ENCODE measurements at regions not wholly inside any gene's neighbourhood (a gene's known extent, or its start where the extent isn't known, plus 50 kb on each side); places are given as distances from the start of the nearest gene placed in this dataset.

GRCh38 chr15:96924570-96924969 lies 594.1 kb downstream of the NR2F2 start:
- no peak for TF ChIP-seq CTCF (IDR thresholded peaks at IDR 0.05; ENCODE audit: low read depth, low read length)
- no peak overlapping the region for H3K27ac ChIP-seq (ENCODE audit: low read depth, low read length)
- ChIA-PET CTCF (no interaction called here), POLR2A (no interaction called here)
- 0 out of 2 replicates have a peak, but pooled peaks cover 2% of the 10 kb centered on the region for H3K9me3 ChIP-seq (ENCODE audit: control insufficient read depth, insufficient read depth, low read length)
- no peak overlapping the region for H3K4me3 ChIP-seq (ENCODE audit: low read depth, low read length)
- DNase-seq (ENCODE audit: low read depth, low spot score): no peak
- H3K27me3 ChIP-seq (ENCODE audit: control insufficient read depth, insufficient read depth, low read length): no peaks in the 10 kb centered on the region

- POLR2A ChIA-PET: no interaction called here
- peaks cover 7% of the 10 kb centered on the region for H3K9me3 ChIP-seq (ENCODE audit: control insufficient read depth, insufficient read depth, low read length)
- no peak for DNase-seq (ENCODE audit: low read depth, low spot score)
- TF ChIP-seq CTCF (IDR thresholded peaks at IDR 0.05; ENCODE audit: low read depth, low read length): no peak
- H3K27ac ChIP-seq (ENCODE audit: low read depth, low read length): no peak overlapping the region
- H3K4me3 ChIP-seq (ENCODE audit: low read depth, low read length): no peak overlapping the region
- no peaks in the 10 kb centered on the region for H3K27me3 ChIP-seq (ENCODE audit: control insufficient read depth, insufficient read depth, low read length)
- CTCF ChIA-PET: no interaction called here
Observed at GRCh38 chr15:96947296-96948229, 617.1 kb downstream of the NR2F2 start.

- ChIA-PET CTCF (no interaction called here), POLR2A (no interaction called here)
- no peak overlapping the region for H3K27ac ChIP-seq (ENCODE audit: low read depth, low read length)
- H3K27me3 ChIP-seq (ENCODE audit: control insufficient read depth, insufficient read depth, low read length): no peaks in the 10 kb centered on the region
- H3K9me3 ChIP-seq (ENCODE audit: control insufficient read depth, insufficient read depth, low read length): peaks cover 8% of the 10 kb centered on the region
- TF ChIP-seq CTCF (IDR thresholded peaks at IDR 0.05; ENCODE audit: low read depth, low read length): no peak
- no peak overlapping the region for H3K4me3 ChIP-seq (ENCODE audit: low read depth, low read length)
- DNase-seq (ENCODE audit: low read depth, low spot score): no peak
Observed at GRCh38 chr15:96948981-96949380, 618.5 kb downstream of the NR2F2 start.

- Histone ChIP-seq H3K27me3 (ENCODE audit: control insufficient read depth, insufficient read depth, low read length) (no peaks in the 10 kb centered on the region), H3K27ac (ENCODE audit: low read depth, low read length) (no peak overlapping the region), H3K9me3 (ENCODE audit: control insufficient read depth, insufficient read depth, low read length) (peaks cover 3% of the 10 kb centered on the region; the same call in 1 of the 2 replicates), H3K4me3 (ENCODE audit: low read depth, low read length) (no peak overlapping the region)
- CTCF ChIA-PET: no interaction called here
- no peak for DNase-seq (ENCODE audit: low read depth, low spot score)
- no peak for TF ChIP-seq CTCF (IDR thresholded peaks at IDR 0.05; ENCODE audit: low read depth, low read length)
- POLR2A ChIA-PET: no interaction called here
Observed at GRCh38 chr15:96958721-96959120, 628.2 kb downstream of the NR2F2 start.

GRCh38 chr15:96959501-96959900 lies 629.0 kb downstream of the NR2F2 start:
- no peak overlapping the region for H3K27ac ChIP-seq (ENCODE audit: low read depth, low read length)
- no peak for DNase-seq (ENCODE audit: low read depth, low spot score)
- ChIA-PET POLR2A (no interaction called here), CTCF (no interaction called here)
- H3K9me3 ChIP-seq (ENCODE audit: control insufficient read depth, insufficient read depth, low read length): peaks cover 8% of the 10 kb centered on the region
- no peak overlapping the region for H3K4me3 ChIP-seq (ENCODE audit: low read depth, low read length)
- no peaks in the 10 kb centered on the region for H3K27me3 ChIP-seq (ENCODE audit: control insufficient read depth, insufficient read depth, low read length)
- no peak for TF ChIP-seq CTCF (IDR thresholded peaks at IDR 0.05; ENCODE audit: low read depth, low read length)
